Neural crest cell (in vitro differentiated cells): ENCODE measurements at regions not wholly inside any gene's neighbourhood (a gene's known extent, or its start where the extent isn't known, plus 50 kb on each side); places are given as distances from the start of the nearest gene placed in this dataset.
"Not testable (repeated sequence)": the region's sequence is repeated elsewhere in the genome, so short reads cannot be mapped to it uniquely, and the experiment has no call there.

ENCODE experiments used
- DNase-seq: peaks from one replicate; pipeline ENCODE4 v3.0.0; 2021; ENCODE audit warnings: low read depth, mixed read lengths, low spot score
- H3K27ac Mint-ChIP-seq: one replicate; pipeline ENCODE4 v1.8.0; 2021; ENCODE audit warnings: mild to moderate bottlenecking, mixed read lengths; ENCODE audit not compliant: unreplicated experiment
- H3K27me3 Mint-ChIP-seq: 2 replicates; pipeline ENCODE4 v1.8.0; 2021; ENCODE audit warnings: low read depth, mild to moderate bottlenecking, mixed read lengths
- H3K36me3 Mint-ChIP-seq: 2 replicates; pipeline ENCODE4 v1.8.0; 2021; ENCODE audit warnings: low read depth, mild to moderate bottlenecking, mixed read lengths
- H3K4me1 Mint-ChIP-seq: 2 replicates; pipeline ENCODE4 v1.8.0; 2021; ENCODE audit warnings: mixed read lengths
- H3K4me3 Mint-ChIP-seq: one replicate; pipeline ENCODE4 v1.8.0; 2021; ENCODE audit warnings: mild to moderate bottlenecking, mixed read lengths
- H3K9me3 Mint-ChIP-seq: 2 replicates; pipeline ENCODE4 v1.8.0; 2021; ENCODE audit warnings: mixed read lengths
- CTCF ChIP-seq: fragments of 200-600 bp; sonication (generic); conservative IDR thresholded peaks from 2 replicates; pipeline ENCODE4 v1.5.0; 2021; ENCODE audit warnings: antibody characterized with exemption, mild to moderate bottlenecking

- no peak for TF ChIP-seq CTCF
- H3K9me3 Mint-ChIP-seq: peaks cover 7% of the 10 kb centered on the region
- H3K36me3 Mint-ChIP-seq: no peaks in the 10 kb centered on the region
- no peaks in the 10 kb centered on the region for H3K27me3 Mint-ChIP-seq
- DNase-seq: no peak
- no peak overlapping the region for H3K27ac Mint-ChIP-seq
- H3K4me1 Mint-ChIP-seq: no peaks in the 10 kb centered on the region
- no peak overlapping the region for H3K4me3 Mint-ChIP-seq
Measured at GRCh38 chr5:53733853-53734252, 173.4 kb downstream of the NDUFS4 start.

DNA sequence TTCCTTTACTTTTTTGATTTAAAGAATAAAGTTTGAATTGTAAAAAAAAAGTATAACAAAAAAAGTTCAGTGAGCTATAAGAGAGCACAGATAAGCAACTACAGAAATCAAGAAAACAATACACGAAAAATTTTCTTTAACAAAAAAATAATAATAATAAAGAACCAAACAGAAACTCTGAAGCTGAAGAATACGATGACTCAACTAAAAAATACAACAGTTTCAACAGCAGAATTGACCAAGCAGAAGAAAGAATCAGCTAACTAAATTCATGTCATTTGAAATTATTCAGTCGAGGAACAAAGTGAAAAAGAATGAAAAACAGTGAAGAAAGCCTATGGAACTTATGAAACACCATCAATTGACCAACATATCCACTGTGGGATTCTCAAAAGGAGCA, 177.7 kb downstream of the NDUFS4 start:
- no peak overlapping the region for H3K27ac Mint-ChIP-seq
- H3K9me3 Mint-ChIP-seq: peaks cover 7% of the 10 kb centered on the region
- DNase-seq: no peak
- TF ChIP-seq CTCF: no peak
- no peak overlapping the region for H3K4me3 Mint-ChIP-seq
- no peaks in the 10 kb centered on the region for H3K27me3 Mint-ChIP-seq
- no peaks in the 10 kb centered on the region for H3K4me1 Mint-ChIP-seq
- no peaks in the 10 kb centered on the region for H3K36me3 Mint-ChIP-seq

- H3K27me3 Mint-ChIP-seq: no peaks in the 10 kb centered on the region
- no peak overlapping the region for H3K4me3 Mint-ChIP-seq
- H3K4me1 Mint-ChIP-seq: no peaks in the 10 kb centered on the region
- no peak for TF ChIP-seq CTCF
- H3K36me3 Mint-ChIP-seq: no peaks in the 10 kb centered on the region
- H3K9me3 Mint-ChIP-seq: peaks cover 10% of the 10 kb centered on the region
- no peak for DNase-seq
- no peak overlapping the region for H3K27ac Mint-ChIP-seq
Measured at GRCh38 chr5:53739111-53739510, 178.7 kb downstream of the NDUFS4 start.

DNA sequence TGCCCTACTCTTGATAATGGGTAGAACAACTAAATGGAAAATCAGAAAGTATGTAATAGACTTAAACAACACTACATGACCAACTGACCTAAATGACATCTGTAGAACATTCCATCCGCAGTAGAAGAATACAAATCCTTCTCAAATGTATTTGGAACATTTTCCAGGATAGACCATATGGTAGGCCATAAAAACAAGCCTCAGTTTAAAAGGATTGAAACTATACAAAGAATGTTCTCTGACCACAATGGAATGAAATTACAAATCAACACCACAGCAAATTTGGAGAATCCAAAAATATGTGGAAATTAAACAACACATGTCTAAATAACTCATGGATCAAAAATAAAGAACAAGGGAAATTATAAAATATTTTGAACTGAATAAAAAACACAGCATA, 189.2 kb downstream of the NDUFS4 start:
- DNase-seq: no peak
- no peaks in the 10 kb centered on the region for H3K4me1 Mint-ChIP-seq
- H3K4me3 Mint-ChIP-seq: no peak overlapping the region
- H3K27me3 Mint-ChIP-seq: no peaks in the 10 kb centered on the region
- H3K27ac Mint-ChIP-seq: no peak overlapping the region
- H3K36me3 Mint-ChIP-seq: peaks cover 18% of the 10 kb centered on the region
- TF ChIP-seq CTCF: no peak
- peaks cover 20% of the 10 kb centered on the region for H3K9me3 Mint-ChIP-seq

DNA sequence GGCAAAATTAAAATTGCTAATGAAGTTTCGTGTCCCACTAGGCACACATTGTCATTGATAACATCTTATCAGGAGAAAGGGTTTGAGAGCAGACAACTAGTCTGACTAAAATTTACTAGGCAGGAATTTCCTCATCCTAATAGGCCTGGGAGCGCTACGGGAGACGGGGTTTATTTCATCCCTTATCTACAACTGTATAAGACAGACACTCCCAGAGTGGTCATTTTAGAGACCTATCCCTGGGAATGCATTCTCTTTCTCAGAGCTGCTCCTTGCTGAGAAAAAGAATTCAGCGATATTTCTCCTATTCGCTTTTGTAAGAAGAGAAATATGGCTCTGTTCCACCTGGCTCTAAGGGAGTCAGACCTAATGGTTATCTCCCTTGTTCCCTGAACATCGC, 191.8 kb downstream of the NDUFS4 start:
- DNase-seq: not testable (repeated sequence)

GRCh38 chr5:53766673-53767072, 206.2 kb downstream of the NDUFS4 start:
- Mint-ChIP-seq H3K27me3 (no peaks in the 10 kb centered on the region), H3K36me3 (peaks cover 4% of the 10 kb centered on the region), H3K4me3 (no peak overlapping the region), H3K9me3 (peaks cover 4% of the 10 kb centered on the region), H3K27ac (no peak overlapping the region), H3K4me1 (no peaks in the 10 kb centered on the region)
- DNase-seq: no peak
- TF ChIP-seq CTCF: no peak

More for the DNA sequence above, 191.8 kb downstream of the NDUFS4 start:
- H3K4me1 Mint-ChIP-seq, H3K27me3 Mint-ChIP-seq, H3K27ac Mint-ChIP-seq, H3K4me3 Mint-ChIP-seq: not testable (repeated sequence)
- peaks cover 18% of the 10 kb centered on the region for H3K36me3 Mint-ChIP-seq
- peaks cover 24% of the 10 kb centered on the region for H3K9me3 Mint-ChIP-seq
